H9 (cell line): ENCODE measurements at regions not wholly inside any gene's neighbourhood (a gene's known extent, or its start where the extent isn't known, plus 50 kb on each side); places are given as distances from the start of the nearest gene placed in this dataset.

Experiments used
- DNase-seq: peaks from one replicate; pipeline ENCODE4 v3.0.0-alpha.2; 2017
- H2AFZ ChIP-seq: one replicate; pipeline ENCODE4 v1.6.1; 2013; ENCODE audit warnings: mild to moderate bottlenecking, low read length, control low read depth, moderate library complexity
- H2AK5ac ChIP-seq: 2 replicates; pipeline ENCODE4 v1.6.1; 2013; ENCODE audit warnings: low read length, control low read depth, mixed read lengths; ENCODE audit not compliant: insufficient read length
- H2BK120ac ChIP-seq: one replicate; pipeline ENCODE4 v1.6.1; 2013; ENCODE audit warnings: low read depth, mild to moderate bottlenecking, low read length, control low read depth, inconsistent platforms; ENCODE audit not compliant: poor library complexity, severe bottlenecking
- H2BK12ac ChIP-seq: 2 replicates; pipeline ENCODE4 v1.6.1; 2013; ENCODE audit warnings: low read length, control low read depth, mixed read lengths, low read depth; ENCODE audit not compliant: insufficient read length
- H2BK15ac ChIP-seq: 2 replicates; pipeline ENCODE4 v1.6.1; 2013; ENCODE audit warnings: low read depth, low read length, control low read depth
- H2BK20ac ChIP-seq: one replicate; pipeline ENCODE4 v1.6.1; 2013; ENCODE audit warnings: low read depth, mild to moderate bottlenecking, low read length, control low read depth, inconsistent platforms; ENCODE audit not compliant: poor library complexity, severe bottlenecking
- H2BK5ac ChIP-seq: 2 replicates; pipeline ENCODE4 v1.6.1; 2013; ENCODE audit warnings: low read length, control low read depth, mixed read lengths; ENCODE audit not compliant: insufficient read length
- H3K14ac ChIP-seq: 2 replicates; pipeline ENCODE4 v1.6.1; 2013; ENCODE audit warnings: low read length, control low read depth; ENCODE audit not compliant: insufficient read depth
- H3K18ac ChIP-seq: 2 replicates; pipeline ENCODE4 v1.6.1; 2013; ENCODE audit warnings: low read depth, mild to moderate bottlenecking, mixed read lengths, low read length, control low read depth; ENCODE audit not compliant: insufficient read length
- H3K23ac ChIP-seq: 2 replicates; pipeline ENCODE4 v1.6.1; 2013; ENCODE audit warnings: low read length, control low read depth, mixed read lengths, low read depth; ENCODE audit not compliant: insufficient read length
- H3K23me2 ChIP-seq: 2 replicates; pipeline ENCODE4 v1.6.1; 2013; ENCODE audit warnings: low read depth, mild to moderate bottlenecking, mixed read lengths, low read length, control low read depth; ENCODE audit not compliant: insufficient read length, poor library complexity, severe bottlenecking
- H3K27ac ChIP-seq: 2 replicates; pipeline ENCODE4 v1.5.1; 2013; ENCODE audit warnings: low read length, control low read depth, mixed read lengths, low read depth; ENCODE audit not compliant: insufficient read length
- H3K27me3 ChIP-seq: 2 replicates; pipeline ENCODE4 v1.6.1; 2013; ENCODE audit warnings: low read length, control low read depth, inconsistent platforms; ENCODE audit not compliant: insufficient read depth
- H3K4ac ChIP-seq: 2 replicates; pipeline ENCODE4 v1.6.1; 2013; ENCODE audit warnings: low read depth, mild to moderate bottlenecking, control low read depth, inconsistent platforms, low read length, moderate library complexity
- H3K4me1 ChIP-seq: 2 replicates; pipeline ENCODE4 v1.6.1; 2013; ENCODE audit warnings: low read length, control low read depth, inconsistent platforms; ENCODE audit not compliant: insufficient read depth
- H3K4me2 ChIP-seq: 2 replicates; pipeline ENCODE4 v1.6.1; 2013; ENCODE audit warnings: low read length, control low read depth, mixed read lengths; ENCODE audit not compliant: insufficient read length, insufficient read depth
- H3K56ac ChIP-seq: 2 replicates; pipeline ENCODE4 v1.6.1; 2013; ENCODE audit warnings: low read depth, mild to moderate bottlenecking, mixed read lengths, low read length, control low read depth; ENCODE audit not compliant: insufficient read length
- H3K79me1 ChIP-seq: 2 replicates; pipeline ENCODE4 v1.6.1; 2013; ENCODE audit warnings: low read depth, mild to moderate bottlenecking, moderate library complexity, low read length, control low read depth, inconsistent platforms; ENCODE audit not compliant: insufficient read depth, poor library complexity, severe bottlenecking
- H3K79me2 ChIP-seq: 2 replicates; pipeline ENCODE4 v1.6.1; 2013; ENCODE audit warnings: low read length, control low read depth, inconsistent platforms; ENCODE audit not compliant: insufficient read depth
- H3K9ac ChIP-seq: 2 replicates; pipeline ENCODE4 v1.6.1; 2013; ENCODE audit warnings: low read length, control low read depth, mixed read lengths; ENCODE audit not compliant: insufficient read length; ENCODE audit errors: extremely low read depth
- H3K9me3 ChIP-seq: one replicate; pipeline ENCODE4 v1.6.1; 2013; ENCODE audit warnings: low read depth, low read length, inconsistent platforms; ENCODE audit not compliant: control insufficient read depth
- H3T11ph ChIP-seq: one replicate; pipeline ENCODE4 v1.6.1; 2013; ENCODE audit warnings: mild to moderate bottlenecking, low read length, control low read depth, inconsistent platforms
- H4K20me1 ChIP-seq: one replicate; pipeline ENCODE4 v1.6.1; 2013; ENCODE audit not compliant: control insufficient read depth, insufficient read length, insufficient read depth
- H4K5ac ChIP-seq: 2 replicates; pipeline ENCODE4 v1.6.1; 2013; ENCODE audit warnings: low read depth, mild to moderate bottlenecking, mixed read lengths, low read length, control low read depth; ENCODE audit not compliant: insufficient read length
- H4K8ac ChIP-seq: replicated peaks from 2 replicates; pipeline ENCODE4 v1.6.1; 2013; ENCODE audit warnings: low read length, control low read depth, mixed read lengths, low read depth; ENCODE audit not compliant: insufficient read length
- H4K91ac ChIP-seq: 2 replicates; pipeline ENCODE4 v1.6.1; 2013; ENCODE audit warnings: low read depth, mild to moderate bottlenecking, moderate library complexity, mixed read lengths, low read length, control low read depth; ENCODE audit not compliant: insufficient read length
- H3K27ac Mint-ChIP-seq, 3 experiments: 2 replicates in 2 of 3; 3 replicates in 1 of 3; pipeline ENCODE4 v1.8.0; 2020 to 2021; ENCODE audit warnings: mixed read lengths in 3 of 3, mild to moderate bottlenecking in 1 of 3, moderate library complexity in 1 of 3
- H3K27me3 Mint-ChIP-seq: 2 replicates; pipeline ENCODE4 v1.8.0; 2021; ENCODE audit warnings: low read depth, mild to moderate bottlenecking, moderate library complexity, mixed read lengths
- H3K36me3 Mint-ChIP-seq, 3 experiments: 2 replicates in 2 of 3; 3 replicates in 1 of 3; pipeline ENCODE4 v1.8.0; 2020 to 2021; ENCODE audit warnings: low read depth in 3 of 3, mixed read lengths in 3 of 3; ENCODE audit not compliant: insufficient read depth in 1 of 3
- H3K4me1 Mint-ChIP-seq, 2 experiments: 2 replicates each; pipeline ENCODE4 v1.8.0; 2020; ENCODE audit warnings: mixed read lengths in 2 of 2
- H3K4me3 Mint-ChIP-seq, 2 experiments: 2 replicates in 1 of 2; 3 replicates in 1 of 2; pipeline ENCODE4 v1.8.0; 2020 to 2021; ENCODE audit warnings: mild to moderate bottlenecking in 2 of 2, mixed read lengths in 2 of 2, moderate library complexity in 1 of 2
- H3K9me3 Mint-ChIP-seq, 2 experiments: 2 replicates in 1 of 2; 3 replicates in 1 of 2; pipeline ENCODE4 v1.8.0; 2020; ENCODE audit warnings: mild to moderate bottlenecking in 2 of 2, mixed read lengths in 2 of 2, moderate library complexity in 1 of 2
- CTCF ChIP-seq: fragments of 200-600 bp; sonication (generic); conservative IDR thresholded peaks from 3 replicates; pipeline ENCODE4 v1.8.0; 2021; ENCODE audit warnings: antibody characterized with exemption, mild to moderate bottlenecking
- WGBS: extraction: QIAGEN DNeasy Blood & Tissue Kit; methylation state at CpG from one replicate; pipeline ENCODE4 v1.1.7; 2013; ENCODE audit warnings: missing lambda C conversion rate, low lambda C conversion rate, mixed read lengths; ENCODE audit not compliant: insufficient read length; ENCODE audit errors: extremely low coverage; 5-methylcytosine and 5-hydroxymethylcytosine counted together

- no CpG with 5 or more reads among the region's 2 CpGs for WGBS
- H2AFZ ChIP-seq: no peak overlapping the region
Measured at GRCh38 chr3:30471066-30471465, 135.3 kb upstream of the TGFBR2 start.

More at GRCh38 chr3:30471066-30471465, 135.3 kb upstream of the TGFBR2 start:
- Histone ChIP-seq H3K27me3 (no peaks in the 10 kb centered on the region), H2BK12ac (no peak overlapping the region), H4K5ac (no peak overlapping the region), H2BK15ac (no peak overlapping the region), H3K9ac (no peak overlapping the region), H3K4ac (no peak overlapping the region), H3K56ac (no peak overlapping the region), H3K27ac (no peak overlapping the region), H3K9me3 (no peaks in the 10 kb centered on the region), H4K91ac (no peak overlapping the region), H2BK120ac (no peak overlapping the region), H3K4me2 (no peak overlapping the region), H3K79me1 (no peaks in the 10 kb centered on the region), H3K23ac (no peak overlapping the region), H3K79me2 (no peaks in the 10 kb centered on the region), H3K4me1 (no peaks in the 10 kb centered on the region; the same call in 1 of the 2 replicates), H3K14ac (no peak overlapping the region), H3K18ac (no peak overlapping the region), H2BK20ac (no peak overlapping the region), H2BK5ac (no peak overlapping the region), H2AK5ac (no peak overlapping the region), H4K8ac (no peak overlapping the region), H3K23me2 (no peaks in the 10 kb centered on the region), H3T11ph (no peak overlapping the region), H4K20me1 (no peaks in the 10 kb centered on the region)
- no peak for DNase-seq
- Mint-ChIP-seq H3K4me1 (peaks cover 2% of the 10 kb centered on the region in 2 experiments; a peak in 1 of 4 replicates), H3K4me3 (no peak overlapping the region), H3K9me3 (no peaks in the 10 kb centered on the region; a peak in 1 of 5 replicates), H3K36me3 (no peaks in the 10 kb centered on the region; a peak in 1 of 7 replicates), H3K27ac (no peak overlapping the region), H3K27me3 (no peaks in the 10 kb centered on the region)
- no peak for TF ChIP-seq CTCF
